Hepatocyte (in vitro differentiated cells): ENCODE measurements at regions not wholly inside any gene's neighbourhood (a gene's known extent, or its start where the extent isn't known, plus 50 kb on each side); places are given as distances from the start of the nearest gene placed in this dataset.

Experiments
- CTCF ChIP-seq: fragments of 200-600 bp; sonication (generic); IDR thresholded peaks from 2 replicates; pipeline ENCODE4 v1.5.1; 2016; ENCODE audit warnings: antibody characterized with exemption, mild to moderate bottlenecking; ENCODE audit not compliant: poor library complexity
- EZH2 ChIP-seq: fragments of 200-600 bp; sonication (generic); IDR thresholded peaks from 2 replicates; pipeline ENCODE4 v1.6.1; 2016; ENCODE audit warnings: antibody characterized with exemption, mild to moderate bottlenecking, borderline replicate concordance
- EZH2phosphoT487 ChIP-seq: fragments of 200-600 bp; sonication (generic); IDR thresholded peaks from one replicate; pipeline ENCODE4 v1.6.1; 2018; ENCODE audit warnings: antibody characterized with exemption, mild to moderate bottlenecking, low read depth, moderate library complexity; ENCODE audit not compliant: unreplicated experiment, severe bottlenecking

GRCh38 chr5:102701748-102702147, 53.4 kb upstream of the PAM start:
- no peak for TF ChIP-seq CTCF
- TF ChIP-seq EZH2, result no peak
- TF ChIP-seq EZH2phosphoT487, result no peak
